ENCODE measurements at regions not wholly inside any gene's neighbourhood (a gene's known extent, or its start where the extent isn't known, plus 50 kb on each side); places are given as distances from the start of the nearest gene placed in this dataset.
"Not testable (repeated sequence)": the region's sequence is repeated elsewhere in the genome, so short reads cannot be mapped to it uniquely, and the experiment has no call there.

DNA sequence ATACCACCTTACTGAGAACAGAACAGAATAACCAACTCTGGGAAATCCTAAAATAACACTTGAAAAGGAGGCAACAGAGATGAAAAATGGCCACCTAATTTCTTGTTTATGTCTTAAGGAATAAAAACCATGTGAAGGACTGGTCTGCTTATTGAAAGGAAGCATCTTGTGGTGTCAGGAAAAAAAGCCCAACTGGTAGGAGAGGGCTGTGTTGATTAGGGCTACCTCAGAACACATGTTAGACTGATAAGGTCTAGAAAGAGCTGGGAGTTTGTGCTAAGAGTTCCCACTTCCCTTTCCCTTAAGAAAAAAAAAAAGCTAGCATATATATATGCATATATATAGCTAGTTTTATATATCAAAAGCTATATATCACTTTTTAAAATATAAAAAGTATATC lies 425.3 kb upstream of the BTBD3 start:
- DNase-seq = no peak

DNA sequence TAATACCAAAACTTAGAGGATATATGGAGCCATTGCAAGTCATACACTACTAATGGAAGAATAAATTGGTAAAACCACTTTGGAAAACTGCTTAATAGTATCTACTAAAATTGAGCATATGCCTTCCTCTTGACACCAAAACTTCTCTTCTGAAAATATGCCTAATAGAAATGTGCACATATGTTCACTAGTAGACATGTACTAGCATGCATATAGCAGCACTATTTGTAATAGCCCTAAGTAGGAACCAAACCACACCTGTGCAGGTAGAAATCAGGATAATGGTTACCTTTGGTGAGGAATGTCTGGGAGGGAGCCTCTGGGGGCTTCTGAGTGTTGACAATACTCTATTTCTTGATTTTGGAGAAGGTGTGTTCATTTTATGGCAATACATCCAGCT lies 424.8 kb upstream of the BTBD3 start:
- no peak for DNase-seq

DNA sequence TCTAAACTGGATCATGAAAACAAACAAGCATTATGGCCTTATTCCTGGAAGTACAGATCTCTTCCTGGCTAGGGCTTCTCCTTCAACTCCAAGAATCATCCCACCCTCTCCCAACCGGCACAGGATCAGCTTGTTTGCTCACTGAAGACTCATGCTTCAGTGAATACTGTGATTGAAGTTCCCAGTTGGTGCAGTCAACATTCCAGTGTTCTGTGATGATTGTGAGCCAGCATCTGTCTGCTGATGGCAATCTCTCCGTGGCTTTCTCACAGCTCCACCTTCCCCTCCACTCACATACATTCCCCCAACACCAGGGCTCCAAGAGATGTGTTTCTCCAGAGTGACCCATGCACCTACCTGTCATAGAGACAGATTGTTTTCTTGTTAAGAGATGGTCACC lies 421.3 kb upstream of the BTBD3 start:
- no peak for DNase-seq

GRCh38 chr20:11497545-11497944 lies 420.1 kb upstream of the BTBD3 start:
- DNase-seq = no peak

DNA sequence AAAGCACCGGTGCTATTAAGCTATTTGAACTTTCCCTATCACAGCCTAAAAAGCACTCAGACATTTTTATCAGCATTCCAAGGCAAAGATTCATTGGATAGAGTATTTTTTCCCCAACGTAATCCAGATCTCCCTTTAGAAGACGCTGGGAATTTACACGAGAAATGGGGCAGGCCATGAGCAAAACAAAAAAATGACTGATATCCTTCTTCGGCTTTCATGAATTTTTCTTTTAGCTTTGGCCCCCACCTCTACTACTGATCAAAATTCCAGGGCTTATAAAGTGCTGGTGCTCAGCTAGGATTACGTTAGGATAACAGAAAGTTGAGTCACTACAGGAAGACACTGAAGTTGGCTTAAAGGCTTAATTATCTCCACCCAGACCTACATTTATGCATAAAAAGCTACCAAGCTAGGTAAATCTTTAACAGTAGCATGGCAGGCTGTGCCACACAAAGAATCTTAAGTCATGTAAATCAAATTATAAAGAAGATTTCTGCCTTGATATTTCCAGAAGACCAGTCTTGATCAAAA lies 418.5 kb upstream of the BTBD3 start:
- no peak for DNase-seq

GRCh38 chr20:11502061-11502460 lies 415.6 kb upstream of the BTBD3 start:
- no peak for DNase-seq

GRCh38 chr20:11502671-11503070 lies 415.0 kb upstream of the BTBD3 start:
- DNase-seq = no peak

- no peak for DNase-seq
Observed at GRCh38 chr20:11509776-11510175, 407.9 kb upstream of the BTBD3 start.

DNA sequence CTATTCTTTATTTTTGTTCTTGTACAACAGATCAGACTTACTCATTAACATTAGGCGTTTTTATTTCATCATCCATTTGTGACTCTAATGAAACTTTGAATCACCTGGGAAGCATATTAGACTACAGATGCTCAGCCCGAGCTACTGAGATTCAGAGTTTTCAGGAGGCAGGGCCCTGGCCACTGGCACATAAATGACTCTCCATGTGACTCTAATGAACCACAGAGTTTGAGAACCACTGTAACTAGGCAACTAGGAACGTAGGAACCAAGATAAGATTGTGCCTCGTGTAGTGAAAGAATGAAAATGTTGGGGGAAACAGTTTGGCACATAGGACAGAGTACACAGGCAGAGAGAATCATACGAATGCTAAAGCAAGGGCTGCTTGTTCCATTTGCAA lies 405.9 kb upstream of the BTBD3 start:
- no peak for DNase-seq

- not testable (repeated sequence) for DNase-seq
Observed at GRCh38 chr20:11513241-11513745, 404.4 kb upstream of the BTBD3 start.

GRCh38 chr20:11516448-11516847 lies 401.2 kb upstream of the BTBD3 start:
- DNase-seq = no peak

- DNase-seq = no peak
Observed at GRCh38 chr20:11520596-11520995, 397.1 kb upstream of the BTBD3 start.

GRCh38 chr20:11521476-11522365 lies 396.0 kb upstream of the BTBD3 start:
- DNase-seq = no peak

DNA sequence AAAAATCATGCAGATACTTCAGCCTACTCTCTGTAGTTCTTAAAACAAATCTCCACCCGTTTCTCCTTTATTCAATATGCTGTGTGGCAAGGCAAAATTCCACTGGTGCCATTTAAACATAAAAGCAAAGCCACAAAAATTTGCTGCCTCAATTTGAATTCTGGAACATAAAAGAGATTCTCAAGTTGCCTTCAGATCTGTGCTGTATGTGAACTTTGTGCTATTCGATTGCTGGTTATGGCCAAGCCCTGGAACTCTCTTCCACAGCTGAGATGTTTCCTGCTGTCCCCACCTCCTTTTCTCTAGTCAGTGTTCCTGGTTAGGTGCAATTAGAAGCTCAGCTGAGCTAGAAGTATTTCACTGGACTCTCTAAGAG lies 395.3 kb upstream of the BTBD3 start:
- no peak for DNase-seq

GRCh38 chr20:11529047-11529446 lies 388.6 kb upstream of the BTBD3 start:
- no peak for DNase-seq

DNA sequence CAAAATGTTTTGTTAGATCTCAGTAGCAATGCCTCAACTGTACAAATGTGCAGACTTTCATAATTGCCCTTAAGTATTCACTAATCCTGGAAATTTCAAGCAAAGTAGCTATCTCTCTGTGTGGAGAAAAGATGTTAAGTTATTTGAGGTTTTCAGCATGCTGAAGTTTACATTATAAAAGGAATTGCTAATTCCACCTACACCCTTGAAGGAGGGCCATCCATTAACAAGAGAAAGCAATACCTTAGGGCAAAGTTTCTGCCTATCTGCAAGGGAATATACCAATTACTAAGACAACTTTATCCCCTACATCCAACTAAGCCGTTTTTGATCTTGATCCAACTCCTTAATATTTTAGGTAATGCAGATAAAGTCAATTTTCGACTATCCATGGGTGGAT lies 380.7 kb upstream of the BTBD3 start:
- no peak for DNase-seq

DNA sequence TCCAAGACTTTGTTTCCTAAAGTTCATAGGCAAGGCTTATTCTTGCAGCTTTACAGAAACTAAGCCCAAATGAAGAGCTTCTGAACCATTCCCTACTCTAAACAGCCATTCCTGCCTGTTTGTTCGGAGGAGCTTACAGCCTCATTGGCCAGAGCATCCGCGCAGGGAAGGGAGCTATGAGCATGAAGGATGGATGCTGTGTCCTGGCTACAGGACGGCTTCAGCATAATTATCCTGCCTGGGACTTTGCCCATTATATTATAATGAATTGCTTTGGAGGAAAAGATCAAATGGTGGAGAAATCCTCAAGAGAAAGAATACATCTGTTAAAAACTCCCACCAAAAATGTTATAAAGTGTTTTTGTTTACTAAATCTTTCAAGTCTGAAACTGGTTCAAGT lies 378.2 kb upstream of the BTBD3 start:
- no peak for DNase-seq

GRCh38 chr20:11540558-11540957 lies 377.1 kb upstream of the BTBD3 start:
- no peak for DNase-seq

- no peak for DNase-seq
Observed at GRCh38 chr20:11542645-11543044, 375.0 kb upstream of the BTBD3 start.

GRCh38 chr20:11544029-11544678 lies 373.5 kb upstream of the BTBD3 start:
- DNase-seq = no peak

- no peak for DNase-seq
Observed at GRCh38 chr20:11546939-11547338, 370.8 kb upstream of the BTBD3 start.

- DNase-seq = no peak
Observed at GRCh38 chr20:11549172-11550103, 368.3 kb upstream of the BTBD3 start.
